Uterus (tissue), 3 donors: ENCODE measurements at regions not wholly inside any gene's neighbourhood (a gene's known extent, or its start where the extent isn't known, plus 50 kb on each side); places are given as distances from the start of the nearest gene placed in this dataset.
"Not testable (repeated sequence)": the region's sequence is repeated elsewhere in the genome, so short reads cannot be mapped to it uniquely, and the experiment has no call there.

ENCODE experiments used
- DNase-seq, 2 donors: peaks; one replicate each; pipeline ENCODE4 v3.0.0-alpha.2; 2019 to 2020
- H3K27ac ChIP-seq, 2 donors: fragments of 200-600 bp; sonication (generic); 1 replicate in 1 of 2; 2 replicates in 1 of 2; pipeline ENCODE4 v1.5.1; 2016 to 2018
- H3K27me3 ChIP-seq, 2 donors: fragments of 200-600 bp; sonication (generic); one replicate each; pipeline ENCODE4 v1.5.1; 2018 to 2019; ENCODE audit warnings: control low read depth in 1 of 2
- H3K36me3 ChIP-seq, 2 donors: fragments of 200-600 bp; sonication (generic); one replicate each; pipeline ENCODE4 v1.5.1; 2019; ENCODE audit warnings: control low read depth in 1 of 2
- H3K4me1 ChIP-seq, 2 donors: fragments of 200-600 bp; sonication (generic); one replicate each; pipeline ENCODE4 v1.5.1; 2018 to 2019; ENCODE audit warnings: control low read depth in 1 of 2
- H3K4me3 ChIP-seq, 2 donors: fragments of 200-600 bp; sonication (generic); 1 replicate in 1 of 2; 2 replicates in 1 of 2; pipeline ENCODE4 v1.5.1; 2018 to 2019; ENCODE audit warnings: mild to moderate bottlenecking in 1 of 2
- H3K9me3 ChIP-seq, 2 donors: fragments of 200-600 bp; sonication (generic); one replicate each; pipeline ENCODE4 v1.5.1; 2019; ENCODE audit warnings: control low read depth in 1 of 2
- POLR2A ChIP-seq, 2 donors: fragments of 450-650 bp; IDR thresholded peaks; one replicate each; pipeline ENCODE4 v1.6.1; 2016; ENCODE audit warnings: antibody characterized with exemption in 2 of 2, mild to moderate bottlenecking in 1 of 2, moderate library complexity in 1 of 2
- intact Hi-C: fragments of 100-400 bp; cut with DNase I; formaldehyde crosslinking; loops from one replicate; pipeline ENCODE4 v1.15.1; 2023; ENCODE audit warnings: low total_unique reads
- TF ChIP-seq, protein P1 (sequence below), 4 experiments: fragments of 200-600 bp in 2 of 4; fragments of 450-650 bp in 2 of 4; sonication (generic) in 2 of 4; IDR thresholded peaks; one replicate each; pipeline ENCODE4 v1.5.1; 2016 to 2019; ENCODE audit warnings: antibody characterized with exemption in 4 of 4, mild to moderate bottlenecking in 2 of 4, moderate library complexity in 1 of 4
- donor health status: DM: yes; HTN: yes; CAD: no.

DNA sequence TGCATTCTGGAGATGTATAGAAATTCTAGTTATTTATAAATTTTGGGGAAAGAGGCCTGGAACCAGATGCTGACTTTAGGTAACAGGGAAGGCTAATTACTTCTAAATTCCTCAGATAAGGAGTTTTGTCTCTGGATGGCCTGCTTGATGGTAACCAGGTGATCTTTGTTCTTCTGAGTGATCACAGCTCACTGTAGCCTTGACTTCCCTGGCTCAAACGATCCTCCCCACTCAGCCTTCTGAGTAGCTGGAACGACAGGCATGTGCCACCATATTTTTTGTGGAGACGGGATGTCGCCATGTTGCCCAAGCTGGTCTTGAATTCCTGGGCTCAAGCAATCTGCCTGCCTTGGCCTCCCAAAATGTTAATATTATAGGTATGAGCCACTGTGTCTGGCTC is 54.4 kb upstream of the MSH6 start:
- Histone ChIP-seq H3K4me1 (no peaks in the 10 kb centered on the region), H3K36me3 (no peaks in the 10 kb centered on the region), H3K9me3 (no peaks in the 10 kb centered on the region), H3K27me3 (no peaks in the 10 kb centered on the region), H3K27ac (no peak overlapping the region), H3K4me3 (no peak overlapping the region)
- no peak for DNase-seq
- TF ChIP-seq POLR2A (IDR thresholded peaks at IDR 0.05): no peak
- TF ChIP-seq, protein P1, sequence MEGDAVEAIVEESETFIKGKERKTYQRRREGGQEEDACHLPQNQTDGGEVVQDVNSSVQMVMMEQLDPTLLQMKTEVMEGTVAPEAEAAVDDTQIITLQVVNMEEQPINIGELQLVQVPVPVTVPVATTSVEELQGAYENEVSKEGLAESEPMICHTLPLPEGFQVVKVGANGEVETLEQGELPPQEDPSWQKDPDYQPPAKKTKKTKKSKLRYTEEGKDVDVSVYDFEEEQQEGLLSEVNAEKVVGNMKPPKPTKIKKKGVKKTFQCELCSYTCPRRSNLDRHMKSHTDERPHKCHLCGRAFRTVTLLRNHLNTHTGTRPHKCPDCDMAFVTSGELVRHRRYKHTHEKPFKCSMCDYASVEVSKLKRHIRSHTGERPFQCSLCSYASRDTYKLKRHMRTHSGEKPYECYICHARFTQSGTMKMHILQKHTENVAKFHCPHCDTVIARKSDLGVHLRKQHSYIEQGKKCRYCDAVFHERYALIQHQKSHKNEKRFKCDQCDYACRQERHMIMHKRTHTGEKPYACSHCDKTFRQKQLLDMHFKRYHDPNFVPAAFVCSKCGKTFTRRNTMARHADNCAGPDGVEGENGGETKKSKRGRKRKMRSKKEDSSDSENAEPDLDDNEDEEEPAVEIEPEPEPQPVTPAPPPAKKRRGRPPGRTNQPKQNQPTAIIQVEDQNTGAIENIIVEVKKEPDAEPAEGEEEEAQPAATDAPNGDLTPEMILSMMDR (IDR thresholded peaks at IDR 0.05): no peak
- intact Hi-C loops: no loop called here

DNA sequence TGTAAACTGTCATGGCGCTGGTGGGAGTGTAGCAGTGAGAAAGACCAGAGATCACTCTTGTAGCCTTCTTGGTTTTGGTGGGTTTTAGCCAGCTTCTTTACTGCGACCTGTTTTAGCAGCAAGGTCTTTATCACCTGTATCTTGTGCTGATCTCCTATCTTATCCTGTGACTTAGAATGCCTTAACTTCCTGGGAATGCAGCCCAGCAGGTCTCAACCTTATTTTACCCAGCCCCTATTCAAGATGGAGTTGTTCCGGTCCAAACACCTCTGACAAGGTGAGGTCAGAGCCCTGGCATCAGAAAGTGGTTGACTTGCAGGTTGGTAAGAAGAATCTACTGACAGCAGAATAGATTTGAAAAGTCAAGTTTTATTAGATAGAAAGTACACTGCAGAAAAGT is 55.0 kb upstream of the MSH6 start:
- intact Hi-C loops: no loop called here
- Histone ChIP-seq H3K27ac (no peak overlapping the region), H3K27me3 (no peaks in the 10 kb centered on the region), H3K4me3 (no peak overlapping the region), H3K9me3 (no peaks in the 10 kb centered on the region), H3K4me1 (no peaks in the 10 kb centered on the region), H3K36me3 (no peaks in the 10 kb centered on the region)
- DNase-seq: no peak
- TF ChIP-seq, protein P1 (IDR thresholded peaks at IDR 0.05): no peak
- TF ChIP-seq POLR2A (IDR thresholded peaks at IDR 0.05): no peak

DNA sequence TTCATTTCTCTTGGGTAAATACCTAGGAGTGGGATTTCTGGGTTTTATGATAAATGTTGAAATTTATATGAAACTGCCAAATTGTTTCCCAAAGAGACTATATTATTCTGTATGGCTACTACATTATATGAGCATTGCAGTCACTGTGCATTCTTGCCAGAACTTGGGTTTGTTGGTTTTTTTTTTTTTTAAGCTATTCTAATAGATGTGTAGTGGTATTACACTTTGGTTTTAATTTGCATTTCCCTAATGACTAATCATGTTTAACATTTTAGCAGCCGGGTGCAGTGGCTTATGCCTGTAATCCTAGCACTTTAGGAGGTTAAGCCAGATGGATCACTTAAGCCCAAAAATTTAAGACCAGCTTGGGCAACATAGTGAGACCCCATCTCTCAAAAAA is 56.0 kb upstream of the MSH6 start:
- H3K27me3 ChIP-seq, H3K36me3 ChIP-seq, H3K9me3 ChIP-seq, intact Hi-C loops, H3K4me3 ChIP-seq, H3K27ac ChIP-seq, DNase-seq, H3K4me1 ChIP-seq: not testable (repeated sequence)

DNA sequence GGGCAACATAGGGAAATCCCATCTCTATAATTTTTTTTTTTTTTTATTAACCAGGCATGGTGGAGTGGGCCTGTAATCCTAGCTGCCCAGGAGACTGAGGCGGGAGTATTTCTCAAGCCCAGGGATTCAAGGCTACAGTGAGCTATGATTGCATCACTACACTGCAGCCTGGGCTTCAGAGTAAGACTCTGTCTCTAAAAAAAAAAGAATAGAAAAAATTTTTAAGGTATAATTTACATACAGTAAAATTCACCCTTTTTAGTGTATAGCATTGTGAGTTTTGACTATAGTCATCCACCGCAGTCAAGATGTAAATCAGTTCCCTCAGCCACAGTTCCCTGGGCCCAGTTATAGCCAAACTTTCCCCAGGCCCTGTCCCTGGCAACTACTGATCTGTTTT is 57.1 kb upstream of the MSH6 start:
- no peak for DNase-seq
- no peak for TF ChIP-seq POLR2A (IDR thresholded peaks at IDR 0.05)
- Histone ChIP-seq H3K27me3 (no peaks in the 10 kb centered on the region), H3K4me3 (no peak overlapping the region), H3K27ac (no peak overlapping the region), H3K9me3 (no peaks in the 10 kb centered on the region), H3K36me3 (no peaks in the 10 kb centered on the region), H3K4me1 (no peaks in the 10 kb centered on the region)
- intact Hi-C loops: no loop called here

DNA sequence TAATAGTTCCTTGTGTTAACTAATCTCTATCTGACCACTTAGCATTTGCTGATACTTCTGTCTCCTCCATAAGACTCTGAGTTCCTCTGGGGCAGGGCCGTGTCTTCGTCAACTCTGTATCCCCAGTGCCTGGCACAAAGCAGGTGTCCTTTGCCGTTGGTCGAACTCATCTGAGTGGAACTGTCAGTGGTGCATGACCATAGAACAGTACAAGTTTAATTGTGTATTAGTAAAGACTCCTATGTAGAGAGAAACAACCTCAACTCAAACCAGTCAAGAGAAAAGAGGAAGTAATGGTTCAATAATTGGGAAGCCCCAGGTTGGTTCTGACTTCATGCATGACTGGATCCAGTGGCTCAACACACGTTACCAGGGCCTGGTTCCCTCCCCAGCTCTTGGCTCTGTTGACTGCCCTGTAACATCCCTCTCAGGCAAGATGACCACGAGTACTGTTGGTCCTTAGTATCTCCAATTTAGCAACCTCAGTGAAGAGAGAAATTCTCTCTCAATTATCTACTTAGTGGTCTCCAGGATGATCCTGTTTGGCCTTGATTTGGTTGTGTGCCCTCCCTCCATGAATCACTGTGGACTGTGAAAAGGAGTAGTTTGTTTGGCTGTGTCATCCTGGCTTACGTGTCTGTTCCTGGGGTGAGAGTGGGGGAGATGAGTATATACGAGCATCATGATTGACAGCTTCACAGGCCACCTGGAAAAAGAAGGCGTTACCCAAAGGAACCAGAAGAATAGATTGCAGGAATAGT is 58.5 kb upstream of the MSH6 start:
- no peaks in the 10 kb centered on the region for H3K9me3 ChIP-seq
- H3K36me3 ChIP-seq: no peaks in the 10 kb centered on the region
- no peak overlapping the region for H3K27ac ChIP-seq
- no peak for DNase-seq
- TF ChIP-seq, protein P1 (IDR thresholded peaks at IDR 0.05): no peak
- TF ChIP-seq POLR2A (IDR thresholded peaks at IDR 0.05): no peak
- H3K4me3 ChIP-seq: no peak overlapping the region
- no peaks in the 10 kb centered on the region for H3K27me3 ChIP-seq
- intact Hi-C loops: no loop called here
- no peaks in the 10 kb centered on the region for H3K4me1 ChIP-seq

DNA sequence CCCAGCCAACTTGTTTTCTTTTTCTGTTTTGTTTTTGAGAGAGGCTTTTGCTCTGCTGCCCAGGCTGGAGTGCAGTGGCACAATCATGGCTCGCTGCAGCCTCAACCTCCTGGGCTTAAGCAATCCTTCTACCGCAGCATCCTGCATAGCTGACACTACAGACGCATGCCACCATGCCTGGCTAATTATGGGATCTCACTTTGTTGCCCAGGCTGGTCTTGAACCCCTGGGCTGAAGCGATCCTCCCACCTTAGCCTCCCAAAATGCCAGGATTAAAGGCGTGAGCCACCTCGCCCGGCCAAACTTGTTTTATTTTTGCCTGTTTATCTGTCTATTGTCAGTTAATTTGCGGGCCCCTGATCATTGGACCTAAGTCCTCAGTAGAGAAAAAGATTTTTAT is 61.6 kb upstream of the MSH6 start:
- H3K27me3 ChIP-seq: no peaks in the 10 kb centered on the region
- H3K4me3 ChIP-seq: no peak overlapping the region
- TF ChIP-seq, protein P1 (IDR thresholded peaks at IDR 0.05): no peak
- TF ChIP-seq POLR2A (IDR thresholded peaks at IDR 0.05): no peak
- H3K9me3 ChIP-seq: no peaks in the 10 kb centered on the region
- intact Hi-C loops: no loop called here
- no peaks in the 10 kb centered on the region for H3K36me3 ChIP-seq
- no peaks in the 10 kb centered on the region for H3K4me1 ChIP-seq
- no peak for DNase-seq
- H3K27ac ChIP-seq: no peak overlapping the region
